A673 (cell line): ENCODE measurements at regions not wholly inside any gene's neighbourhood (a gene's known extent, or its start where the extent isn't known, plus 50 kb on each side); places are given as distances from the start of the nearest gene placed in this dataset.

ENCODE experiments used
- EZH2 ChIP-seq: fragments of 200-600 bp; sonication (generic); IDR thresholded peaks from 2 replicates; pipeline ENCODE4 v1.6.1; 2017; ENCODE audit warnings: borderline replicate concordance, low read depth, mild to moderate bottlenecking, mixed read lengths, antibody characterized with exemption, low read length; ENCODE audit not compliant: poor library complexity, severe bottlenecking
- TF ChIP-seq, protein P1 (sequence below): fragments of 300-800, 200-600 bp; sonication (generic); conservative IDR thresholded peaks from 2 replicates; pipeline ENCODE4 v1.5.1; 2017; ENCODE audit warnings: low read depth, mild to moderate bottlenecking, antibody characterized with exemption, low read length, moderate library complexity, mixed read lengths

DNA sequence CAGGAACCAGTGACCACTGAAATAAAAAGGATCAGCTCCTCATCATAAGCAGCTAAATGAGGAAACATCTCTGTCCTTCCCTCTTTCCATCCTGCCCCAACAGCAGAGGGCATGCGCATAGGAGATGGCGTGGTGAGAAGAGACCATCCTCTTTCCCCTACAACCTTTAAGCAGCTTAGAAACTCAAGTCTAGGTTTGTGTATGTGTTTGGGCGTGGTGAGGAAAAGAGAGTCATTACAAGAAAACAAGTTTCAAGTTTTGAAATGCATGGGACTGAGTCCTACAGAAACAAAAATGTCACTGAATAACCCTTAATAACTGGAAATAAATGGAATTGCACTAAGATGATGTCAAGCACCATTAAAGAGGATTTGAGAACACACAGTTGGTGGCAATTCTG is 96.4 kb upstream of the IL12B start:
- TF ChIP-seq, protein P1, sequence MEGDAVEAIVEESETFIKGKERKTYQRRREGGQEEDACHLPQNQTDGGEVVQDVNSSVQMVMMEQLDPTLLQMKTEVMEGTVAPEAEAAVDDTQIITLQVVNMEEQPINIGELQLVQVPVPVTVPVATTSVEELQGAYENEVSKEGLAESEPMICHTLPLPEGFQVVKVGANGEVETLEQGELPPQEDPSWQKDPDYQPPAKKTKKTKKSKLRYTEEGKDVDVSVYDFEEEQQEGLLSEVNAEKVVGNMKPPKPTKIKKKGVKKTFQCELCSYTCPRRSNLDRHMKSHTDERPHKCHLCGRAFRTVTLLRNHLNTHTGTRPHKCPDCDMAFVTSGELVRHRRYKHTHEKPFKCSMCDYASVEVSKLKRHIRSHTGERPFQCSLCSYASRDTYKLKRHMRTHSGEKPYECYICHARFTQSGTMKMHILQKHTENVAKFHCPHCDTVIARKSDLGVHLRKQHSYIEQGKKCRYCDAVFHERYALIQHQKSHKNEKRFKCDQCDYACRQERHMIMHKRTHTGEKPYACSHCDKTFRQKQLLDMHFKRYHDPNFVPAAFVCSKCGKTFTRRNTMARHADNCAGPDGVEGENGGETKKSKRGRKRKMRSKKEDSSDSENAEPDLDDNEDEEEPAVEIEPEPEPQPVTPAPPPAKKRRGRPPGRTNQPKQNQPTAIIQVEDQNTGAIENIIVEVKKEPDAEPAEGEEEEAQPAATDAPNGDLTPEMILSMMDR, result no peak
- TF ChIP-seq EZH2, result no peak
